GM23338 (cell line): ENCODE measurements at regions not wholly inside any gene's neighbourhood (a gene's known extent, or its start where the extent isn't known, plus 50 kb on each side); places are given as distances from the start of the nearest gene placed in this dataset.

Source experiments
- ATAC-seq: fragments of 200-7000 bp; cut with Tn5 transposase; 3 replicates; pipeline ENCODE4 v1.9.1; 2020
- DNase-seq: peaks from one replicate; pipeline ENCODE4 v3.0.0-alpha.2; 2015; ENCODE audit warnings: low spot score
- H2AFZ ChIP-seq: fragments of 200-600 bp; sonication (generic); 2 replicates; pipeline ENCODE4 v1.8.0; 2016; ENCODE audit warnings: antibody characterized with exemption, mild to moderate bottlenecking, moderate library complexity
- H3F3A ChIP-seq: fragments of 200-600 bp; sonication (generic); replicated peaks from 2 replicates; pipeline ENCODE4 v1.8.0; 2017; ENCODE audit warnings: antibody characterized with exemption, mixed run types, low read depth
- H3K27ac ChIP-seq: fragments of 200-600 bp; sonication (generic); 2 replicates; pipeline ENCODE4 v1.6.1; 2016; ENCODE audit warnings: low read depth
- H3K27me3 ChIP-seq: fragments of 200-600 bp; sonication (generic); 2 replicates; pipeline ENCODE4 v1.8.0; 2016; ENCODE audit warnings: mild to moderate bottlenecking, mixed run types, moderate library complexity; ENCODE audit not compliant: insufficient read depth
- H3K36me3 ChIP-seq: fragments of 200-600 bp; sonication (generic); 2 replicates; pipeline ENCODE4 v1.8.0; 2016; ENCODE audit warnings: mild to moderate bottlenecking; ENCODE audit not compliant: insufficient read depth
- H3K4me1 ChIP-seq: fragments of 200-600 bp; sonication (generic); 2 replicates; pipeline ENCODE4 v1.8.0; 2016; ENCODE audit warnings: mild to moderate bottlenecking, moderate library complexity; ENCODE audit not compliant: insufficient read depth
- H3K4me2 ChIP-seq: fragments of 200-600 bp; sonication (generic); 2 replicates; pipeline ENCODE4 v1.7.1; 2017; ENCODE audit warnings: mixed run types
- H3K4me3 ChIP-seq: fragments of 200-600 bp; sonication (generic); 2 replicates; pipeline ENCODE4 v1.6.1; 2016; ENCODE audit warnings: mixed run types
- H3K79me2 ChIP-seq: fragments of 200-600 bp; sonication (generic); replicated peaks from 2 replicates; pipeline ENCODE4 v1.8.0; 2017; ENCODE audit warnings: mild to moderate bottlenecking; ENCODE audit not compliant: insufficient read depth
- H3K9me2 ChIP-seq: fragments of 200-600 bp; sonication (generic); 2 replicates; pipeline ENCODE4 v1.8.0; 2017; ENCODE audit not compliant: insufficient read depth
- H4K20me1 ChIP-seq: fragments of 200-600 bp; sonication (generic); replicated peaks from 2 replicates; pipeline ENCODE4 v1.8.0; 2017; ENCODE audit warnings: mild to moderate bottlenecking; ENCODE audit not compliant: insufficient read depth
- H3K27ac Mint-ChIP-seq: 2 replicates; pipeline ENCODE4 v1.8.0; 2020; ENCODE audit warnings: inconsistent platforms, mild to moderate bottlenecking, moderate library complexity, mixed read lengths
- H3K27me3 Mint-ChIP-seq: 3 replicates; pipeline ENCODE4 v1.8.0; 2022; ENCODE audit warnings: low read depth, mild to moderate bottlenecking, moderate library complexity, mixed read lengths, inconsistent platforms; ENCODE audit not compliant: insufficient read depth, poor library complexity
- H3K36me3 Mint-ChIP-seq: 3 replicates; pipeline ENCODE4 v1.8.0; 2021; ENCODE audit warnings: low read depth, mild to moderate bottlenecking, inconsistent platforms, moderate library complexity, mixed read lengths
- H3K4me1 Mint-ChIP-seq: 3 replicates; pipeline ENCODE4 v1.8.0; 2020; ENCODE audit warnings: mild to moderate bottlenecking, inconsistent platforms, mixed read lengths
- H3K4me3 Mint-ChIP-seq: 3 replicates; pipeline ENCODE4 v1.8.0; 2021; ENCODE audit warnings: moderate library complexity, mild to moderate bottlenecking, inconsistent platforms, mixed read lengths
- H3K9me3 Mint-ChIP-seq: 3 replicates; pipeline ENCODE4 v1.8.0; 2020; ENCODE audit warnings: moderate library complexity, mild to moderate bottlenecking, inconsistent platforms, mixed read lengths
- CREB1 ChIP-seq: fragments of 250-450 bp; sonication (Bioruptor Pico); IDR thresholded peaks from 2 replicates; pipeline ENCODE4 v1.5.0; 2020; ENCODE audit warnings: low read depth, mild to moderate bottlenecking, moderate library complexity
- EZH2phosphoT487 ChIP-seq: fragments of 200-600 bp; sonication (generic); IDR thresholded peaks from one replicate; pipeline ENCODE4 v1.8.1; 2018; ENCODE audit warnings: antibody characterized with exemption; ENCODE audit not compliant: unreplicated experiment
- NANOG ChIP-seq: IDR thresholded peaks from 2 replicates; pipeline ENCODE4 v1.6.1; 2016; ENCODE audit warnings: antibody characterized with exemption, borderline replicate concordance
- STAT1 ChIP-seq: IDR thresholded peaks from one replicate; pipeline ENCODE4 v1.6.1; 2016; ENCODE audit warnings: antibody characterized with exemption; ENCODE audit not compliant: unreplicated experiment
- ZNF114 ChIP-seq: fragments of 250-450 bp; sonication (Bioruptor Pico); IDR thresholded peaks from 2 replicates; pipeline ENCODE4 v1.5.0; 2020; ENCODE audit warnings: mild to moderate bottlenecking, moderate library complexity
- ZNF462 ChIP-seq: fragments of 250-450 bp; sonication (Bioruptor Pico); IDR thresholded peaks from 2 replicates; pipeline ENCODE4 v1.5.0; 2020; ENCODE audit warnings: mild to moderate bottlenecking, moderate library complexity
- TF ChIP-seq, protein P1 (sequence below): IDR thresholded peaks from 2 replicates; pipeline ENCODE4 v1.6.1; 2016; ENCODE audit warnings: antibody characterized with exemption

DNA sequence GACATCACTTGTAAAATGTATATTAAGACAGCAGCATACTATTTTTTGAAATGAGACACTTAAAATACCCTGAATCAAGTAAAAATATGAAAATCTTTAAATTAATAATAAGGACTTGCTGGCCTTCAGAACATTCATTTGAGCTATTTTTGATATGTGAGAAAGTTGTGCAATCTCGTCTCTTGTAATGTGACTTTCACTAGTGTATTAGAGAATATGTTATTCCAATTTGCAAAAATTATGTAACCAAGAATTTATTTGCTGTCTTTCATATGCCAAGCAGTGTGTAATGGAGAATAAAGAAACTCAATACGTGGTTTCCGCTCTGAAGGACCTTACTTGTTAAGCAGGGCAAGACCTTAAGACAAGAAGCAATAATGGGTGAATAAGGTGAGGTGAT, 375.0 kb upstream of the RUNX1 start (continued):
- TF ChIP-seq ZNF462 (CRISPR knock-in tag) (no peak), NANOG (no peak), CREB1 (CRISPR knock-in tag) (no peak), ZNF114 (CRISPR knock-in tag) (no peak)
- TF ChIP-seq, protein P1, sequence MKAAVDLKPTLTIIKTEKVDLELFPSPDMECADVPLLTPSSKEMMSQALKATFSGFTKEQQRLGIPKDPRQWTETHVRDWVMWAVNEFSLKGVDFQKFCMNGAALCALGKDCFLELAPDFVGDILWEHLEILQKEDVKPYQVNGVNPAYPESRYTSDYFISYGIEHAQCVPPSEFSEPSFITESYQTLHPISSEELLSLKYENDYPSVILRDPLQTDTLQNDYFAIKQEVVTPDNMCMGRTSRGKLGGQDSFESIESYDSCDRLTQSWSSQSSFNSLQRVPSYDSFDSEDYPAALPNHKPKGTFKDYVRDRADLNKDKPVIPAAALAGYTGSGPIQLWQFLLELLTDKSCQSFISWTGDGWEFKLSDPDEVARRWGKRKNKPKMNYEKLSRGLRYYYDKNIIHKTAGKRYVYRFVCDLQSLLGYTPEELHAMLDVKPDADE: no peak

DNA sequence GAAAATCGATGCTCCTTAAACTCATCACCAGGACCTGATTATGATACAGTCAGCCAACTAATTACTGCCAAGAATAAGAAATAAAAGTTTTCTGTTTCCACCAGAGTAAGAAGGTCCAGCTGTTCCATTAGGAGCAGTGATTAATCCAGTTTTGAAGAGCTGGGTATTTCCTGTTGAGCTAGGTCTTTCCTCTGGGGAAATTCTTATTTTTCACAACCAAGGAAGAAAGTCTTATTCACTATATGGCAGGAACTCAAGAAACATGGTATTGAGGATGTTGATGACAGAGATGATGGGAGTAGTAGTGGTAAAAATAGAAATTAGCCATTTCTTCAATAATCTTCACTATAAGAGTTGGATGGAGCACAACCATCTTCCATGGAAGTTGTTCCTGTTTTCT, 374.6 kb upstream of the RUNX1 start:
- Histone ChIP-seq H3K4me3 (no peak overlapping the region), H3K27ac (no peak overlapping the region), H3K36me3 (no peaks in the 10 kb centered on the region), H3K27me3 (no peaks in the 10 kb centered on the region), H3K4me2 (no peak overlapping the region), H3F3A (no peaks in the 10 kb centered on the region), H4K20me1 (no peaks in the 10 kb centered on the region), H2AFZ (no peak overlapping the region), H3K9me2 (no peaks in the 10 kb centered on the region), H3K4me1 (peaks cover 24% of the 10 kb centered on the region), H3K79me2 (no peaks in the 10 kb centered on the region)
- peaks cover 28% of the 10 kb centered on the region for H3K9me3 Mint-ChIP-seq
- H3K27me3 Mint-ChIP-seq: peaks cover 8% of the 10 kb centered on the region
- no peak overlapping the region for H3K4me3 Mint-ChIP-seq
- H3K4me1 Mint-ChIP-seq: peaks cover 9% of the 10 kb centered on the region
- H3K36me3 Mint-ChIP-seq: peaks cover 18% of the 10 kb centered on the region
- DNase-seq (no peak), ATAC-seq (no peak)
- no peak overlapping the region for H3K27ac Mint-ChIP-seq
- TF ChIP-seq EZH2phosphoT487: no peak
- TF ChIP-seq, protein P1: no peak
- no peak for TF ChIP-seq ZNF462 (CRISPR knock-in tag)
- TF ChIP-seq STAT1: no peak
- TF ChIP-seq ZNF114 (CRISPR knock-in tag): no peak
